NCI-H2196 (cell line): ENCODE measurements at regions not wholly inside any gene's neighbourhood (a gene's known extent, or its start where the extent isn't known, plus 50 kb on each side); places are given as distances from the start of the nearest gene placed in this dataset.

Experiments
- DNase-seq: peaks from one replicate; lab custom pipeline; 2025; ENCODE audit not compliant: unreplicated experiment; lab: John Stamatoyannopoulos, UW

- no peak for DNase-seq
Measured at GRCh38 chr2:221335219-221335752, 236.8 kb downstream of the EPHA4 start.

- DNase-seq: no peak
Measured at GRCh38 chr2:221336967-221337366, 235.1 kb downstream of the EPHA4 start.

- DNase-seq: no peak
Measured at GRCh38 chr2:221337957-221338685, 234.0 kb downstream of the EPHA4 start.

GRCh38 chr2:221342388-221342787 is 229.7 kb downstream of the EPHA4 start:
- DNase-seq: no peak

GRCh38 chr2:221343524-221343923 is 228.6 kb downstream of the EPHA4 start:
- no peak for DNase-seq

- no peak for DNase-seq
Measured at GRCh38 chr2:221345516-221345915, 226.6 kb downstream of the EPHA4 start.

GRCh38 chr2:221346411-221346810 is 225.7 kb downstream of the EPHA4 start:
- DNase-seq: no peak

GRCh38 chr2:221347471-221347870 is 224.6 kb downstream of the EPHA4 start:
- no peak for DNase-seq

GRCh38 chr2:221350616-221351015 is 221.5 kb downstream of the EPHA4 start:
- no peak for DNase-seq

- no peak for DNase-seq
Measured at GRCh38 chr2:221353201-221353600, 218.9 kb downstream of the EPHA4 start.

- no peak for DNase-seq
Measured at GRCh38 chr2:221360312-221360711, 211.8 kb downstream of the EPHA4 start.

- no peak for DNase-seq
Measured at GRCh38 chr2:221360742-221361141, 211.4 kb downstream of the EPHA4 start.

- DNase-seq: no peak
Measured at GRCh38 chr2:221361633-221362032, 210.5 kb downstream of the EPHA4 start.

- no peak for DNase-seq
Measured at GRCh38 chr2:221364672-221365071, 207.4 kb downstream of the EPHA4 start.
